HCT116 (cell line): ENCODE measurements at regions not wholly inside any gene's neighbourhood (a gene's known extent, or its start where the extent isn't known, plus 50 kb on each side); places are given as distances from the start of the nearest gene placed in this dataset.

Experiments
- ATAC-seq: fragments of 200-7000 bp; cut with Tn5 transposase; 2 replicates; pipeline ENCODE4 v1.9.1; 2020; ENCODE audit warnings: mild to moderate bottlenecking, moderate library complexity
- BruUV-seq: library from RNA; stranded (reverse); fragments of 400-500 nt; replicated peaks from 2 replicates; lab custom pipeline; 2021; lab: Mats Ljungman, UMichigan
- CTCF ChIA-PET: fragments of 300-600 bp; sonication (Branson Sonifier 250); formaldehyde crosslinking; loops from one replicate; lab custom pipeline; 2021; ENCODE audit warnings: antibody characterized with exemption; lab: Charles Lee
- POLR2A ChIA-PET: fragments of 300-600, 350-600 bp; sonication (Branson Sonifier 250); formaldehyde crosslinking; loops from one replicate; lab custom pipeline; 2021; ENCODE audit warnings: antibody characterized with exemption; lab: Charles Lee
- RAD21 ChIA-PET, 2 experiments: fragments of 300-600 bp; sonication (Branson Sonifier 250); formaldehyde crosslinking; loops; one replicate each; lab custom pipeline; 2023; ENCODE audit warnings: low total read pairs in 2 of 2; ENCODE audit not compliant: uncharacterized antibody in 2 of 2, unreplicated experiment in 2 of 2, low non-redundant PET in 1 of 2; lab: Charles Lee
- DNase-seq: peaks from one replicate; pipeline ENCODE4 v3.0.0-alpha.2; 2010; ENCODE audit warnings: low read depth, low spot score
- H2AFZ ChIP-seq: fragments of 200-600 bp; shearing (Covaris generic), sonication (generic); 2 replicates; pipeline ENCODE4 v1.6.1; 2017; ENCODE audit warnings: low read depth, mixed run types, mixed read lengths, antibody characterized with exemption, low read length; ENCODE audit not compliant: poor library complexity, severe bottlenecking
- H3K27ac ChIP-seq: 2 replicates; pipeline ENCODE4 v1.5.1; 2012; ENCODE audit warnings: low read depth, low read length
- H3K27me3 ChIP-seq: fragments of 200-600 bp; sonication (generic); 2 replicates; pipeline ENCODE4 v1.6.1; 2016; ENCODE audit warnings: mixed run types, low read length, mixed read lengths; ENCODE audit not compliant: insufficient read depth
- H3K36me3 ChIP-seq, 2 experiments: fragments of 200-500 bp in 1 of 2; fragments of 200-600 bp in 1 of 2; sonication (Bioruptor generic) in 1 of 2; sonication (generic) in 1 of 2; 2 replicates each; pipeline versions ENCODE4 v1.5.1 to v1.6.1; 2014 to 2016; ENCODE audit warnings: low read length in 2 of 2, inconsistent platforms in 1 of 2, mixed read lengths in 1 of 2, mixed run types in 1 of 2; ENCODE audit not compliant: insufficient read depth in 2 of 2, control insufficient read depth in 1 of 2
- H3K4me1 ChIP-seq, 2 experiments: fragments of 200-600 bp in 1 of 2; sonication (generic) in 1 of 2; 2 replicates each; pipeline versions ENCODE4 v1.5.1 to v1.6.1; 2012 to 2017; ENCODE audit warnings: low read length in 2 of 2, inconsistent platforms in 1 of 2, mild to moderate bottlenecking in 1 of 2, mixed read lengths in 1 of 2, mixed run types in 1 of 2, moderate library complexity in 1 of 2; ENCODE audit not compliant: insufficient read depth in 2 of 2, control insufficient read depth in 1 of 2
- H3K4me2 ChIP-seq: fragments of 200-600 bp; sonication (generic); 2 replicates; pipeline ENCODE4 v1.6.1; 2017; ENCODE audit warnings: mixed run types, low read length, mixed read lengths
- H3K4me3 ChIP-seq, 2 experiments: fragments of 200-600 bp in 1 of 2; sonication (generic) in 1 of 2; replicated peaks in 1 of 2; 2 replicates each; pipeline ENCODE4 v1.5.1; 2011 to 2016; ENCODE audit warnings: low read length in 2 of 2, control low read depth in 1 of 2, low read depth in 1 of 2, mild to moderate bottlenecking in 1 of 2, mixed read lengths in 1 of 2, mixed run types in 1 of 2
- H3K79me2 ChIP-seq: fragments of 200-600 bp; sonication (generic); 2 replicates; pipeline ENCODE4 v1.6.1; 2017; ENCODE audit warnings: mild to moderate bottlenecking, mixed run types, low read length, moderate library complexity, mixed read lengths; ENCODE audit not compliant: insufficient read depth
- H3K9ac ChIP-seq: fragments of 200-600 bp; sonication (generic); 2 replicates; pipeline ENCODE4 v1.6.1; 2016; ENCODE audit warnings: low read length, mixed read lengths
- H3K9me2 ChIP-seq: fragments of 200-600 bp; sonication (generic), shearing (Covaris generic); 2 replicates; pipeline ENCODE4 v1.6.1; 2017; ENCODE audit warnings: mixed run types, mild to moderate bottlenecking, moderate library complexity; ENCODE audit not compliant: insufficient read depth
- H3K9me3 ChIP-seq, 2 experiments: fragments of 200-500 bp in 1 of 2; fragments of 200-600 bp in 1 of 2; sonication (Bioruptor generic) in 1 of 2; sonication (generic) in 1 of 2; 2 replicates each; pipeline ENCODE4 v1.6.1; 2014 to 2017; ENCODE audit warnings: low read length in 2 of 2, mixed read lengths in 2 of 2, inconsistent platforms in 1 of 2, low read depth in 1 of 2, mild to moderate bottlenecking in 1 of 2, mixed run types in 1 of 2, moderate library complexity in 1 of 2; ENCODE audit not compliant: control insufficient read depth in 1 of 2, insufficient read depth in 1 of 2
- H4K20me1 ChIP-seq: fragments of 200-600 bp; sonication (generic), shearing (Covaris generic); 2 replicates; pipeline ENCODE4 v1.6.1; 2017; ENCODE audit warnings: mixed run types, mild to moderate bottlenecking, moderate library complexity; ENCODE audit not compliant: insufficient read depth
- CBX3 ChIP-seq: IDR thresholded peaks from 2 replicates; pipeline ENCODE4 v1.6.1; 2012; ENCODE audit warnings: low read depth
- CTCF ChIP-seq, 3 experiments: fragments of 200-600 bp in 1 of 3; sonication (generic) in 1 of 3; IDR thresholded peaks in 2 of 3; conservative IDR thresholded peaks in 1 of 3; 2 replicates each; pipeline ENCODE4 v1.5.1; 2012 to 2017; ENCODE audit warnings: low read depth in 2 of 3, low read length in 2 of 3, antibody characterized with exemption in 1 of 3, borderline replicate concordance in 1 of 3, control low read depth in 1 of 3, mild to moderate bottlenecking in 1 of 3, mixed read lengths in 1 of 3, mixed run types in 1 of 3, moderate library complexity in 1 of 3; ENCODE audit not compliant: insufficient read depth in 1 of 3
- ELF1 ChIP-seq: IDR thresholded peaks from 2 replicates; pipeline ENCODE4 v1.6.1; 2012; ENCODE audit warnings: low read depth, borderline replicate concordance
- EZH2 ChIP-seq: fragments of 200-600 bp; sonication (generic); IDR thresholded peaks from 2 replicates; pipeline ENCODE4 v1.6.1; 2017; ENCODE audit warnings: antibody characterized with exemption, mixed run types
- EZH2phosphoT487 ChIP-seq: fragments of 200-600 bp; IDR thresholded peaks from 2 replicates; pipeline ENCODE4 v1.6.1; 2018; ENCODE audit warnings: antibody characterized with exemption, borderline replicate concordance
- POLR2A ChIP-seq: IDR thresholded peaks from 2 replicates; pipeline ENCODE4 v1.7.0; 2011; ENCODE audit warnings: borderline replicate concordance; ENCODE audit not compliant: insufficient read depth, insufficient read length; ENCODE audit errors: extremely low read depth
- SIN3A ChIP-seq: IDR thresholded peaks from 2 replicates; pipeline ENCODE4 v1.6.1; 2012; ENCODE audit warnings: low read depth
- TCF7L2 ChIP-seq: IDR thresholded peaks from 2 replicates; pipeline ENCODE4 v1.7.0; 2011; ENCODE audit warnings: borderline replicate concordance, inconsistent platforms; ENCODE audit not compliant: insufficient read depth, insufficient read length; ENCODE audit errors: extremely low read depth
- YY1 ChIP-seq: IDR thresholded peaks from 2 replicates; pipeline ENCODE4 v1.6.1; 2011; ENCODE audit warnings: low read length, low read depth, moderate library complexity, mild to moderate bottlenecking; ENCODE audit not compliant: insufficient replicate concordance; ENCODE audit errors: extremely low read depth
- ZNF274 ChIP-seq: fragments of 200-500 bp; sonication (Bioruptor generic); IDR thresholded peaks from 2 replicates; pipeline ENCODE4 v1.6.1; 2014; ENCODE audit warnings: mild to moderate bottlenecking, low read depth, low read length, inconsistent platforms
- intact Hi-C: fragments of 100-400 bp; cut with micrococcal nuclease; formaldehyde crosslinking; loops from 2 replicates; pipeline ENCODE4 v1.10.0; 2022
- TF ChIP-seq, protein P1 (sequence below): IDR thresholded peaks from 2 replicates; pipeline ENCODE4 v1.6.1; 2012

GRCh38 chr15:94536549-94536948 lies 305.2 kb downstream of the MCTP2 start:
- Histone ChIP-seq H4K20me1 (no peaks in the 10 kb centered on the region), H3K4me2 (no peak overlapping the region)
- TF ChIP-seq YY1 (no peak), TCF7L2 (no peak), EZH2phosphoT487 (no peak), CTCF (IDR thresholded peaks at IDR 0.05 in 2 of 3, conservative IDR thresholded peaks at IDR 0.05 in 1 of 3; ENCODE audit: borderline replicate concordance in 1 of 3, insufficient read depth in 1 of 3, low read depth in 2 of 3, low read length in 2 of 3) (no peak)
- TF ChIP-seq, protein P1, sequence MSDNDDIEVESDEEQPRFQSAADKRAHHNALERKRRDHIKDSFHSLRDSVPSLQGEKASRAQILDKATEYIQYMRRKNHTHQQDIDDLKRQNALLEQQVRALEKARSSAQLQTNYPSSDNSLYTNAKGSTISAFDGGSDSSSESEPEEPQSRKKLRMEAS: no peak
- TF ChIP-seq, all 23 proteins: peak for 0
- H2AFZ ChIP-seq: no peak overlapping the region
- H3K9me3 ChIP-seq: no peaks in the 10 kb centered on the region
- no peaks in the 10 kb centered on the region for H3K79me2 ChIP-seq
- no peaks in the 10 kb centered on the region for H3K27me3 ChIP-seq
- DNase-seq (no peak), ATAC-seq (no peak)
- BruUV-seq: no TSS peak
- no peaks in the 10 kb centered on the region for H3K36me3 ChIP-seq
- H3K27ac ChIP-seq: no peak overlapping the region
- H3K4me3 ChIP-seq: no peak overlapping the region
- intact Hi-C loops: no loop called here
- H3K4me1 ChIP-seq: no peaks in the 10 kb centered on the region
- no peaks in the 10 kb centered on the region for H3K9me2 ChIP-seq
- RAD21 ChIA-PET: interaction anchor here in 1 of 2 experiments (0.6 kb wide), 1 partner anchor 341 kb away, joined by 3 read pairs; no protein-coding TSS in a partner anchor
- POLR2A ChIA-PET: no interaction called here
- CTCF ChIA-PET: interaction anchor here (0.9 kb wide), 1 partner anchor 11 kb away, joined by 3 read pairs; no protein-coding TSS in a partner anchor
- H3K9ac ChIP-seq: no peak overlapping the region

DNA sequence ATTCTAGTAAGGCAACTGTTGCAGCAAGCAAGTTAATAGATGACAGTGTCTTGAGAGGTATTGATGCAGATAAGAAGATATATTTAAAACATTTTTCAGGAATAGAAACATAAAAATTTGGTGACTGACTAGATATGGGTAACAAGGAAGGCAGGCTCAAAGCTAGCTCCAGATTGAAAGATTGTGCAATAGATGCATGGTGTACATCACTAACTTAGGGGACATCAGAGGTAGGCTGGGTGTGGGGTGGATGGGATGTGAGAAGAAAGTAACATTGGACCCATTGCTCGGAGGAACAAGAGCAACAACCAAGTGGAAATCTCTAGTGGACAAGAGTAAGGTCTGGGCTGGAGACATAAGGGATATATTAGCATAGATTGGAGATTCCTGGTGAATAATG lies 306.9 kb downstream of the MCTP2 start:
- no peak for ATAC-seq
- Histone ChIP-seq H3K27ac (no peak overlapping the region), H3K9me2 (no peaks in the 10 kb centered on the region), H3K36me3 (no peaks in the 10 kb centered on the region), H3K4me3 (no peak overlapping the region), H3K4me2 (no peak overlapping the region), H2AFZ (no peak overlapping the region), H3K9ac (no peak overlapping the region), H3K4me1 (no peaks in the 10 kb centered on the region), H3K9me3 (no peaks in the 10 kb centered on the region), H4K20me1 (no peaks in the 10 kb centered on the region), H3K79me2 (no peaks in the 10 kb centered on the region), H3K27me3 (0 out of 2 replicates have a peak, but pooled peaks cover 3% of the 10 kb centered on the region)
- ChIA-PET CTCF (no interaction called here), RAD21 (no interaction called here)
- BruUV-seq: no TSS peak
- no peak for DNase-seq
- intact Hi-C loops: no loop called here
- TF ChIP-seq POLR2A (no peak), CBX3 (no peak), EZH2 (no peak), ELF1 (no peak), EZH2phosphoT487 (no peak), CTCF (IDR thresholded peaks at IDR 0.05 in 2 of 3, conservative IDR thresholded peaks at IDR 0.05 in 1 of 3; ENCODE audit: borderline replicate concordance in 1 of 3, insufficient read depth in 1 of 3, low read depth in 2 of 3, low read length in 2 of 3) (no peak), ZNF274 (no peak), SIN3A (no peak)
- TF ChIP-seq, all 23 proteins: peak for 0
- POLR2A ChIA-PET: no interaction called here
